ENCODE measurements at regions not wholly inside any gene's neighbourhood (a gene's known extent, or its start where the extent isn't known, plus 50 kb on each side); places are given as distances from the start of the nearest gene placed in this dataset.

GRCh38 chr11:128053981-128054931, 533.1 kb downstream of the ETS1 start:
- DNase-seq (ENCODE audit: low read depth in 4 of 4, low spot score in 3 of 4): no peak

DNA sequence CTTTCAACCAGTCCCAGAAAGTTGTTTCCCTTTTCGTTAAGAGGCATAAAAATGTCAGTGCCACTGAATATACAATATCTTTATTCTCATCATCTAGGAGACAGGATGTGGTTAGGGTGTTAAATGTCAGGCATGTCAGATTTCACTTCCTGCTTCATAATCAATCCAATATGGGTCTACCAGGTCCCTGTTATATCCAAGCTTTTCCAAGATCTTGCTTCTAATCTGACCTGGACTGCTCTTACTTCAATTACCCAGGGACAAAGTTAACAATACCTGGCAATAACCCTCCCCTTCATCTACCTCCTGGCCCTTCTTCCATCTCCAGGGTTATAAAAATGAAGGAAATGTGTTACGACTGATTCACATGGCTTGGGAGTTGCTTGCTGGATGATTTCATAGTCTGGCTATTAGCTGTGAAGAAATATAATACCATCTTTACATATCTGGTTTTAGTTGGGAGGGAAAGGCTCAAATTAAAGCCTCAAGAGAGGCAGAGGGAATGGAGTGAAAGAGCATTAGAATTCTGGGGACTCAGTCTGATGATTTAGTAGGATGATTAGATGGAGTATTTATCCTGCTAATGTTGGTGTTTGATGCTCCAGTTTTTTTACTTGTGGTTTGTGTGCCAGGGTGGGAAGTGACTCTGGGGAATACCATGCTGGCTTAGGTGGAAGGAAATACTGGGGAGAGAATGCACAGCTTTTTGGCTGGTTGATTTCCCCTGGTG, 534.3 kb downstream of the ETS1 start:
- no peak for DNase-seq (ENCODE audit: low read depth in 4 of 4, low spot score in 3 of 4)

GRCh38 chr11:128048121-128048520, 539.2 kb downstream of the ETS1 start:
- peak in 1 of 4 donors; percentile 20 for DNase-seq (ENCODE audit: low read depth in 4 of 4, low spot score in 3 of 4)

DNA sequence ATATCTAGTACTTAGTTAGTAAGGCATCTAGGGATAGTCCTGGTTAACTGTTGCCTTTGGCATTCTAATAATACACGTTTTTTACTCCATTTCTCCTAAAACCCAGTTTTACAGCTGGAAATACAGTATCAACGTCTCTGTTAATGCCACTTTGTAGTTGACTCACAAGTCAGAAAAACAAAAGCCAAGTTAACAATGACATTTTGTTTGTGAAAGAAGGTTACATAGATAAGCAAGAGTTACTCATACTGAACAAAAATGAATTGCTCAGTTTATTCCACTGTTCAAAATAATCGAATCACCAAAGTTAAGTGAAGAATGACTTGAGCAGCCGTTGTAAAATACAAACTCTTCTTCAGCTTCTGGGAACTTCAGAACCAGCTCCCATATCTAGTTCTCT, 540.3 kb downstream of the ETS1 start:
- no peak for DNase-seq (ENCODE audit: low read depth in 4 of 4, low spot score in 3 of 4)

- DNase-seq (ENCODE audit: low read depth in 4 of 4, low spot score in 3 of 4): no peak
These were observed 541.1 kb downstream of the ETS1 start for GRCh38 chr11:128046213-128046612.

GRCh38 chr11:128045094-128045725, 542.1 kb downstream of the ETS1 start:
- no peak for DNase-seq (ENCODE audit: low read depth in 4 of 4, low spot score in 3 of 4)

DNA sequence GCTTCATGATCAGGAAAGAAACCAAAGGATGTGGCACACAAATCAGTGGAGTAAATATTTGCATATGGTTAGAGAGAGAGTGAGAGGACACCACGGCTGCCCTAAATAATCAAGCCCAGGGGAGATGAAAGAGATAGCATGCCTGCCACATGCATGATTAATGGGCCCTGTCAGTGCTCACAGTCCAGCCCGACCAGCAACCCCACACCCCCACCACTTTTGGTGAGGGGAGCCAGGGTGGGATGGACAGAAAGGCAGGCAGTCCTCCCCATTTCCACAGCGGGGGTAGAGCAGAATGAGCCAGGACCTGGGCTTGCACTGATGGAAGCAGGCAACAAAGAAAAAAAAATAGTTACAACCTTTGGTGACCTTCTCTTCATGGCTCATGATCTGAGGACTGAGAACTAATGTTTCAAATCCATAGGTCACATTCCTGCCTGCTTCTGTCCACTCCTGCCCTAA, 545.0 kb downstream of the ETS1 start:
- DNase-seq (ENCODE audit: low read depth in 4 of 4, low spot score in 3 of 4): peak in 2 of 4 donors; percentile 53 to 56

GRCh38 chr11:128040603-128041002, 546.8 kb downstream of the ETS1 start:
- DNase-seq (ENCODE audit: low read depth in 4 of 4, low spot score in 3 of 4): no peak

DNA sequence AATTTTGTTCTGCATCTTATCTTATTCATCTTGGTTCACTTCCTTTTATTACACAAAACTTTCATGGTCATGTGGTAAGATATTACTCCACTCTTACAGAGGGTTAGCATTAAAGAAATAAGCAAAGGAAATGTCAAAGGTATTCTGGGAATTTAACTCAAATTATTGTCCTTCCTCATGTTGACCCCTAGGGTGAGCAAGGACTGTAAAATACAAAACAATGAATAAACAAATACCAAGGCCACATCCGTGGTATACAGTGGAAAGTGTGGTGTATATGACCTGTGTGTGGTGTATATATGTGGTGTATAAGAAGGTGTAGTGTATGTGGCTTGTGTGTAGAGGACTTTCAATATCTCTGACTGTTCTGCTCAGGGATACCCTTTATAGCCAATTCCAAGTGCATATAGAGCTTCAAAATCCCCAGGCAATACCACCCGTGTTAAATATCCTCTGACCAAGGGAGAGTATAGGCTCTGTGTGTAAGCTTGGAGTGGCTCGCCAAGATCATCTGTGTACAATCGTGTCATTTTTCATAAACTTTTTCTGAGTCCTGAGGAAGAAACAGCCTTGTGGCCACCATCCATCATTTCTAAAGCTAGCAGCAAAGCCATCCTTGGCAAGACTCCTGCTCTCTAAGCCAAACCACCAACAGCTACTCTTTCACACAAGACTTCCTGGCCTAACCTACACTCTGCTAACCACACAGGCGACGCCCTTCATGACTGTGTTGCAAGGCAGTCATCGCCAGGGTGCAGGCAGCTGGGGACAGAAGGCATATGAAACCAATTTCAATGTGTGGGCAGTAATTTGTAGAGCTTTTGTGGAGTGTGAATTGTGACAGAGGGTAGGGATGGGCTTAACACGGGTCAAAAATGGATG, 548.0 kb downstream of the ETS1 start:
- DNase-seq (ENCODE audit: low read depth in 4 of 4, low spot score in 3 of 4): no peak

- DNase-seq (ENCODE audit: low read depth in 4 of 4, low spot score in 3 of 4): no peak
These were observed 550.7 kb downstream of the ETS1 start for GRCh38 chr11:128036556-128037093.

DNA sequence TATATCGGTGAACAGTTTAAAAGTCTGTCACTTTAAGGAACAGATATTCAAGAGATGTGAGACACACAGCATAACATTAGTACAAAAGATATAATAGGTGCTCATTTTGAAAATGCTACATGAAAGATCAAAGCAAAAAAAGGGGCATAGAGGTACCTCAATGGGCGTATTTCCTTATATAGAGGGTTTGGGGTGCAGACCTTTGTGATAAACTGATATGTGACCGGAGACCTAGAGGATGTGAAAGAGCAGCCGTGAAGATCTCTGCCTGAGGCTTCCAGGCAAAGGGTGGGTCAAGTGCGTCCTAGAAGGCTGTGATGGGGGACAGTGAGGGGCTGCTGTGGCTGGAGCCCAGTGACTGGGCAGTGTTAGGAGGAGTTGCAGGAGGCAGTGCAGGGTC, 551.4 kb downstream of the ETS1 start:
- no peak for DNase-seq (ENCODE audit: low read depth in 4 of 4, low spot score in 3 of 4)

DNA sequence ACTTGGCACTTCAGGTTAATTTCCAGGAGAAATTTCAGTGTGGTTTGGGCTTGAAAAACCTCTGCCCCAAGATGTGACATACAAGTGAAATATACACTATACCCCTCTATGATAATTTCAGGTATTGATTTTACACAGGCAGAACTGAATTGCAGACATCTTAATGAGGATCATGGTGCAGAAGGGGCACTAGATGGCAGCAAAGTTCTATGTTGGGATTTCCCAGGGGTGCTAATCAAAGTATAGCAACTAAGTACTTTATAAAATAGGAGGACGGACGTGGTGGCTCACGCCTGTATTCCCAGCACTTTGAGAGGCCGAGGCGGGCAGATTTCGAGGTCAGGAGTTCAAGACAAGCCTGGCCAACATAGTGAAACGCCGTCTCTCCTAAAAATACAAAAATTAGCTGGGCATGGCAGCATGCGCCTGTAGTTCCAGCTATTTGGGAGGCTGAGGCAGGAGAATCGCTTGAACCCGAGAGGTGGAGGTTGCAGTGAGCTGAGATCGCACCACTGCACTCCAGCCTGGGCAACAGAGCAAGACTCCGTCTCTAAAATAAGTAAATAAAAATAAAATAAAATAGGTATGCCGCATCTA, 555.7 kb downstream of the ETS1 start:
- DNase-seq (ENCODE audit: low read depth in 4 of 4, low spot score in 3 of 4): peak in 3 of 4 donors; percentile 41 to 60 (median 44)

DNA sequence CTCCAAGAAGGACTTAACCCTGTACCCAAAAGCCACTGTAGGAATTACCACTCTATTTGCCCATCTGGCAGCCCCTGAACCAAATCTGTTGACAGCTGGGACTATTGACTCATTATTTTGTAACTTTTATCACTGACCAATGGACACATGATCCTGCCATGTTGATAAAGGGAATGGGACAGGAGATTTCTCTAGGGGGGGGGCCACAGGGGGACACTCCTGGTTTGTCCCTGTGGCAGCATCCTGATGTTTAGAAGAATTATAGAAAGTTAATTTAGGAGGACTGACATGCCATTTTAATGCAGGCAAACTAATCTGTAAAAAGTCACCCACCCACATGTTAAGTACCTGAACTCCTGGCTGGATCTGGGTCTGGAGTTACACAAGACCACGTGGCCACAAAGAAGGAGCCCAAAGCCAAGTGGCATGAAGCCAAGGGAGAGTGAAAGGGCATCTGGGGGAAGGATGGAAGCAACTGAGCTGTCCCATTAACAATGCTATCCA, 558.1 kb downstream of the ETS1 start:
- DNase-seq (ENCODE audit: low read depth in 4 of 4, low spot score in 3 of 4): no peak

DNA sequence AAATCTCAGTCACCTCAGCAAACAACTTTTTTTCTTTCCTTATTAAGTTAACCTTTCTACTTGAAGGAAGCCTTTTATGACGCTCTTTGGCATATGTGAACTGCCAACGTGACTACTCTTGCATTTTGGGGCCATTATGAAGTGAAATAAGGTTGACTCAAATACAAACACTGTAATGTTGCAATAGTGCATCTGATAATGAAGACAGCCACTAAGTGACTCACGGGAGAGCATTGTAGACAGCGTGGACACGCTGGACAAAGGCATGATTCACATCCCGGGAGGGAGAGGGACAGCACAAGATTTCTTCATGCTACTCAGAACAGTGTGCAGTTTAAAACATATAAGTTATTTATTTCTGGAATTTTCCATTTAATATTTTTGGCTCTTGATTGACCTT, 560.8 kb downstream of the ETS1 start:
- no peak for DNase-seq (ENCODE audit: low read depth in 4 of 4, low spot score in 3 of 4)

GRCh38 chr11:128022761-128023160, 564.6 kb downstream of the ETS1 start:
- DNase-seq (ENCODE audit: low read depth in 4 of 4, low spot score in 3 of 4): no peak

DNA sequence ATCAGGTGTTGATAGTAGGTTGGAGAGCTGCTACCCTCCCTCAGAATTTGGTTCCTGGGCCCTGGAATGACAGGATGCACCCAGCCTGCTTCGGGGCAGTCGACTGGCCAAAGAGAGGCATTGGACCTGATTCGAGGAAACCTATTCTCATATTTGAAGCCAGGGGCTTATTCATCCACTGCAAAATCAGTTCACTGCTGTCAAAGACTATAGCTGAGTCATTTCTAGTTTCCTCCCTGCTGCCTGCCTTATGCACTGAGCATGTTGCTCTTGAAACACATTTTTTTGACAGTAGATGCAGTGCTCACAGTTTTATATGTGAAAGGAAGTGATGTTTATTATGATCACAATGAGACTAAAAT, 565.4 kb downstream of the ETS1 start:
- DNase-seq (ENCODE audit: low read depth in 4 of 4, low spot score in 3 of 4): no peak

GRCh38 chr11:128021349-128022006, 565.9 kb downstream of the ETS1 start:
- peak in 1 of 4 donors; percentile 20 for DNase-seq (ENCODE audit: low read depth in 4 of 4, low spot score in 3 of 4)

- no peak for DNase-seq (ENCODE audit: low read depth in 4 of 4, low spot score in 3 of 4)
These were observed 568.7 kb downstream of the ETS1 start for GRCh38 chr11:128018692-128019091.

DNA sequence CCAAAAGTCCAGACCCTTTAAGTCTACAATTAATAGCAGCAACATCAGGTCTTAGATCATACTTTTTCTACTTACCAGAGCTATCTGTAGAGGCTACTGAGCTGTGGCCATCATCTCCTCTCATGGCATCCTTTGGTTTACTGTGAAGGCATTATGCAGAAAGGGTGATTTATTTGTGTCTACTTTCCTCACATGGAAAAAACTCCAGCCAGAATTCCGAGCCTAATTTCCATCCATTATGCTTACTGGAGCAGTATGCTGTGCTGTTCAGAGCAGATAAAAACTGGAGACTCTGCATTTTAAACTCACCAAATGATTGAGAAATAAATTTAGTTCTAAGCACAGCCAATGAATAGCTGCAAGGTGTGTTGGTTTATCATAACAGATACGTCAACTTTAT, 581.8 kb downstream of the ETS1 start:
- no peak for DNase-seq (ENCODE audit: low read depth in 4 of 4, low spot score in 3 of 4)

Data from right renal pelvis (tissue), 4 donors.